Ovary (tissue), 7 donors: ENCODE measurements at regions not wholly inside any gene's neighbourhood (a gene's known extent, or its start where the extent isn't known, plus 50 kb on each side); places are given as distances from the start of the nearest gene placed in this dataset.

Source experiments
- DNase-seq, 5 donors: peaks; one replicate each; pipeline ENCODE4 v3.0.0-alpha.2; 2019 to 2020
- H3K27ac ChIP-seq, 2 donors: fragments of 200-600 bp; one replicate each; pipeline versions ENCODE4 v1.5.1 to v1.8.0; 2019 to 2022
- H3K27me3 ChIP-seq: fragments of 200-600 bp; one replicate; pipeline ENCODE4 v1.8.0; 2022
- H3K36me3 ChIP-seq: fragments of 200-600 bp; sonication (generic); one replicate; pipeline ENCODE4 v1.5.1; 2019
- H3K4me1 ChIP-seq: one replicate; pipeline ENCODE4 v1.8.1; 2013; ENCODE audit warnings: mild to moderate bottlenecking, moderate library complexity; ENCODE audit not compliant: insufficient read depth
- H3K4me3 ChIP-seq: fragments of 200-600 bp; sonication (generic); one replicate; pipeline ENCODE4 v1.5.1; 2017
- H3K9me3 ChIP-seq, 2 donors: fragments of 200-600 bp in 1 of 2; sonication (generic) in 1 of 2; one replicate each; pipeline versions ENCODE4 v1.5.1 to v1.8.1; 2013 to 2019; ENCODE audit warnings: mild to moderate bottlenecking in 1 of 2, moderate library complexity in 1 of 2
- EP300 ChIP-seq: sonication (generic); formaldehyde crosslinking; IDR thresholded peaks from one replicate; pipeline ENCODE4 v1.6.1; 2017; ENCODE audit warnings: antibody characterized with exemption
- POLR2A ChIP-seq: fragments of 450-650 bp; IDR thresholded peaks from one replicate; pipeline ENCODE4 v1.6.1; 2017; ENCODE audit warnings: antibody characterized with exemption, mild to moderate bottlenecking, moderate library complexity
- WGBS, 3 donors: extraction: QIAGEN DNeasy Blood & Tissue Kit in 1 of 3; methylation state at CpG; one replicate each; pipeline versions ENCODE4 v1.1.5 to v1.1.7; 2013 to 2017; 5-methylcytosine and 5-hydroxymethylcytosine counted together
- intact Hi-C, 4 donors: fragments of 100-400 bp; cut with DNase I; formaldehyde crosslinking; loops; one replicate each; pipeline versions ENCODE4 v1.11.0 to v1.15.1; 2022 to 2023
- TF ChIP-seq, protein P1 (sequence below), 3 donors: fragments of 450-650 bp in 2 of 3; fragments of 200-600 bp in 1 of 3; IDR thresholded peaks; one replicate each; pipeline versions ENCODE4 v1.5.1 to v1.8.0; 2016 to 2022; ENCODE audit warnings: antibody characterized with exemption in 3 of 3, mild to moderate bottlenecking in 1 of 3
- donor health status: DM: no; HTN: no; CAD: no; lungs with moderate emphysema.
- donor health status: DM: no; HTN: no; CAD: no.
- donor health status: Bipolar disorder and iron deficiency.
- donor health status: DM: no; HTN: no; CAD: no.
- donor health status: DM: yes; HTN: yes; CAD: no.

GRCh38 chr10:123389520-123389919 is 235.3 kb downstream of the BUB3 start:
- no peaks in the 10 kb centered on the region for H3K36me3 ChIP-seq
- no peaks in the 10 kb centered on the region for H3K4me1 ChIP-seq
- DNase-seq: no peak
- 67 to 88% (median 73%) methylated on average over 2 of the region's 2 CpGs for WGBS, 3 donors
- intact Hi-C loops: no loop called here
- no peak overlapping the region for H3K27ac ChIP-seq
- no peak for TF ChIP-seq EP300
- no peak for TF ChIP-seq POLR2A
- TF ChIP-seq, protein P1, sequence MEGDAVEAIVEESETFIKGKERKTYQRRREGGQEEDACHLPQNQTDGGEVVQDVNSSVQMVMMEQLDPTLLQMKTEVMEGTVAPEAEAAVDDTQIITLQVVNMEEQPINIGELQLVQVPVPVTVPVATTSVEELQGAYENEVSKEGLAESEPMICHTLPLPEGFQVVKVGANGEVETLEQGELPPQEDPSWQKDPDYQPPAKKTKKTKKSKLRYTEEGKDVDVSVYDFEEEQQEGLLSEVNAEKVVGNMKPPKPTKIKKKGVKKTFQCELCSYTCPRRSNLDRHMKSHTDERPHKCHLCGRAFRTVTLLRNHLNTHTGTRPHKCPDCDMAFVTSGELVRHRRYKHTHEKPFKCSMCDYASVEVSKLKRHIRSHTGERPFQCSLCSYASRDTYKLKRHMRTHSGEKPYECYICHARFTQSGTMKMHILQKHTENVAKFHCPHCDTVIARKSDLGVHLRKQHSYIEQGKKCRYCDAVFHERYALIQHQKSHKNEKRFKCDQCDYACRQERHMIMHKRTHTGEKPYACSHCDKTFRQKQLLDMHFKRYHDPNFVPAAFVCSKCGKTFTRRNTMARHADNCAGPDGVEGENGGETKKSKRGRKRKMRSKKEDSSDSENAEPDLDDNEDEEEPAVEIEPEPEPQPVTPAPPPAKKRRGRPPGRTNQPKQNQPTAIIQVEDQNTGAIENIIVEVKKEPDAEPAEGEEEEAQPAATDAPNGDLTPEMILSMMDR (IDR thresholded peaks at IDR 0.05): no peak
- H3K27me3 ChIP-seq: no peaks in the 10 kb centered on the region
- peaks cover 0 to 12% of the 10 kb centered on the region in 2 donors for H3K9me3 ChIP-seq
- H3K4me3 ChIP-seq: no peak overlapping the region

DNA sequence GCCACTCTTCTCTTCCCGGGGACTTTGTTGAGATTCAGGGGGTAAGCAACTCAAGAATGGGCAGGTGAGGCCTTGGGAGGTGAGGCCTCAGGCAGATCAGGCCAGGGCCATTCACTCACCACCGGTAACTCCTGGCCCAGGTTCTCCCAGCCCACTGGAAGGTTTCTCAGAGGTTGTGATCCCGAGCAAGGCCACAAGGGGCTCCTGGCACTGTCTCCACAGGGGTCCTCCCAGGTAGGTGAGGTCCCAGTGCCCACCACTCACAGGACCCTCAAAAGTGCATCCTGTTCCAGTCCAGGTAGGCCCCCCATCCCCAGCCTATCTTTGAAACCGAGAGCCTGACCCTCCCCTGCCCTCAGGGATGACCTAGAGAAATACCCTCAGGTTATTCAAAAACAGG is 236.1 kb downstream of the BUB3 start:
- intact Hi-C loops: no loop called here
- H3K4me3 ChIP-seq: no peak overlapping the region
- DNase-seq: no peak
- 74 to 84% (median 81%) methylated on average over 4 of the region's 4 CpGs for WGBS, 3 donors
- H3K27ac ChIP-seq: no peak overlapping the region
- TF ChIP-seq EP300: no peak
- TF ChIP-seq, protein P1 (IDR thresholded peaks at IDR 0.05): no peak
- TF ChIP-seq POLR2A: no peak
- H3K9me3 ChIP-seq: peaks cover 0 to 12% of the 10 kb centered on the region in 2 donors
- no peaks in the 10 kb centered on the region for H3K4me1 ChIP-seq
- no peaks in the 10 kb centered on the region for H3K27me3 ChIP-seq
- H3K36me3 ChIP-seq: no peaks in the 10 kb centered on the region

DNA sequence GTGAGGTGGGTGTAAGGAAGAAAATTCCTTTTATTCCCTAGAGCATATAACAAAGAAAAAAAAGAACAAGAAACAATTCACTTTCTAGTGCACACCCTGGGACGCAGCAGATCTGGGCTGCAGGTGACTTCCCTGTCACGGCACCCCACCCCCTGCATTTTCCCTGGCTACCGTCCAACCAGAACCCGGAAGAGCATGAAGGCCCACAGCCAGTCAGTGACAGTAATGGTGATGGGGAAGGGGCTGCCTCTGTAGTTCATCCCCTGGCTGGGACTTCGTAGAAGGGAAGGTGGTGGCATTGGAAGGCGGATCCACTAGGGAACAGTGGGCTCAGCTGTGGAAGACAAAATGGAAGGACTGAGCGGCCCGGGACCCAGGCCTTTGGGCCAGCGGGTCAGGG is 236.7 kb downstream of the BUB3 start:
- no peak overlapping the region for H3K27ac ChIP-seq
- H3K36me3 ChIP-seq: no peaks in the 10 kb centered on the region
- DNase-seq: no peak
- intact Hi-C loops: no loop called here
- H3K9me3 ChIP-seq: peaks cover 0 to 12% of the 10 kb centered on the region in 2 donors
- no peak overlapping the region for H3K4me3 ChIP-seq
- no peaks in the 10 kb centered on the region for H3K27me3 ChIP-seq
- no peaks in the 10 kb centered on the region for H3K4me1 ChIP-seq
- TF ChIP-seq, protein P1 (IDR thresholded peaks at IDR 0.05): no peak
- TF ChIP-seq EP300: no peak
- no peak for TF ChIP-seq POLR2A
- 81 to 84% (median 82%) methylated on average over 9 of the region's 9 CpGs for WGBS, 3 donors

DNA sequence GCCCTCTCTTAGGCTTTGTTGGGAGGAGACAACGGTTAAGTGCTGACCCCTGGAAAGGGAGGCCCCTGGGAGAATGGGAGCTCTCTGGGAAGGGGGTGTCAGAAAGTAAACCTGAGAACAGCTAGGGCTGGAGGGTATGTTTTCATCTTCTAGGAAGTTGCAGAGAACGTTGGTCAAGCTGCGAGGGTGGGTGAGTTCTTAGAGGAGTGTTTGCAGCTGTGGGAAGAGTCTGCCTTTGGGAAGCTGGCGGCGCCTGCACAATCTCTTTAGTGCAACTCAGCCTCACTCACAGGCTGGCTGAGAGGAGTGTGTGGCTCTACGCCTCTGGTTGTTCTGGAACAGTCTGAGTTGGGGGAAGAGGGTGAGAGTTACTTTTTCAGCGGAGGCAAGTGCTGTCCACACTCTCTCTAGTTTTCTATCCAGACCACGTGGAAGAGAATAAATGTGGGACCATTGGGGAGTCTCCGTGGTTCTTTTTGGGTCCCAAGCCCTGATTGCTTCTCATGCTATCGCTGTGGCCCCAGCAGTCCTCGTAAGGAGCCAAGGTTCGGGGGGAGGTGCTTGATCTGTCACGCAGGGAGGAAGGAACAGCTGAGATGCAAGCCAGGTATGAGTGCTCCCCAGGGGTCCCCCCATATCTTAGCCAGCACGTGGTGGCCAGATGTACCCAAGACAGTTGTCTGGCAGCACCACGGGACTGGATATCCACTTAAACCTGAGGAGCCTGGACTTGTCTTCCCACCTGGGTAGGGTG is 237.2 kb downstream of the BUB3 start:
- Histone ChIP-seq H3K27ac (no peak overlapping the region), H3K27me3 (no peaks in the 10 kb centered on the region), H3K4me3 (no peak overlapping the region), H3K9me3 (peaks cover 0 to 12% of the 10 kb centered on the region in 2 donors), H3K36me3 (no peaks in the 10 kb centered on the region), H3K4me1 (no peaks in the 10 kb centered on the region)
- no peak for DNase-seq
- WGBS, 3 donors: 56 to 68% (median 66%) methylated on average over 15 of the region's 15 CpGs
- no peak for TF ChIP-seq POLR2A
- no peak for TF ChIP-seq EP300
- TF ChIP-seq, protein P1 (IDR thresholded peaks at IDR 0.05): no peak
- intact Hi-C loops: no loop called here
